Sigmoid colon (tissue), 3 donors: ENCODE measurements at regions not wholly inside any gene's neighbourhood (a gene's known extent, or its start where the extent isn't known, plus 50 kb on each side); places are given as distances from the start of the nearest gene placed in this dataset.

Experiments
- POLR2A ChIP-seq, 2 donors: fragments of 450-650 bp; IDR thresholded peaks; one replicate each; pipeline ENCODE4 v1.6.1; 2016; ENCODE audit warnings: antibody characterized with exemption in 2 of 2, mild to moderate bottlenecking in 2 of 2, moderate library complexity in 2 of 2
- TF ChIP-seq, protein P1 (sequence below), 4 experiments: fragments of 450-650 bp in 3 of 4; fragments of 200-600 bp in 1 of 4; IDR thresholded peaks; one replicate each; pipeline ENCODE4 v1.5.1; 2016 to 2019; ENCODE audit warnings: antibody characterized with exemption in 4 of 4, mild to moderate bottlenecking in 3 of 4, moderate library complexity in 2 of 4

DNA sequence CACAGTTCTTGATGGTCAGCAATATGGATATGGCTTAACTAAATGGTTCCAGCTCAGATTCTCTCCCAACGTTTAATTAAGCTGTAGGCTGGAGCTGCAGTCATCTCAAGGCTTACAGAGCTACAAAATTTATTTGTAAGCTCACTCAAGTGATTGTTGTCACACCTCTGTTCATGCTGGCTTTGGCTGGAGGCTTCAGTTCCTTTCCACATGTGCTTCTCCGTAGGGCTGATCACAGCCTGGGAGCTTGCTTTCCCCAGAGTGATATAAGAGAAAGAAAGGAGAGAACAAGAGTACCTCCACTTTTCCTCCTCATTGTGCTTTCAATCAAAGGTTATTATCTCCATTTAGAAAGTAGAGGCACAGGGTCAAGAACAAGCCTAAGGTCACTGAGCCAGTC is 182.7 kb upstream of the KCNN2 start:
- TF ChIP-seq, protein P1, sequence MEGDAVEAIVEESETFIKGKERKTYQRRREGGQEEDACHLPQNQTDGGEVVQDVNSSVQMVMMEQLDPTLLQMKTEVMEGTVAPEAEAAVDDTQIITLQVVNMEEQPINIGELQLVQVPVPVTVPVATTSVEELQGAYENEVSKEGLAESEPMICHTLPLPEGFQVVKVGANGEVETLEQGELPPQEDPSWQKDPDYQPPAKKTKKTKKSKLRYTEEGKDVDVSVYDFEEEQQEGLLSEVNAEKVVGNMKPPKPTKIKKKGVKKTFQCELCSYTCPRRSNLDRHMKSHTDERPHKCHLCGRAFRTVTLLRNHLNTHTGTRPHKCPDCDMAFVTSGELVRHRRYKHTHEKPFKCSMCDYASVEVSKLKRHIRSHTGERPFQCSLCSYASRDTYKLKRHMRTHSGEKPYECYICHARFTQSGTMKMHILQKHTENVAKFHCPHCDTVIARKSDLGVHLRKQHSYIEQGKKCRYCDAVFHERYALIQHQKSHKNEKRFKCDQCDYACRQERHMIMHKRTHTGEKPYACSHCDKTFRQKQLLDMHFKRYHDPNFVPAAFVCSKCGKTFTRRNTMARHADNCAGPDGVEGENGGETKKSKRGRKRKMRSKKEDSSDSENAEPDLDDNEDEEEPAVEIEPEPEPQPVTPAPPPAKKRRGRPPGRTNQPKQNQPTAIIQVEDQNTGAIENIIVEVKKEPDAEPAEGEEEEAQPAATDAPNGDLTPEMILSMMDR (IDR thresholded peaks at IDR 0.05): no peak
- TF ChIP-seq POLR2A (IDR thresholded peaks at IDR 0.05): no peak
